ENCODE measurements at regions not wholly inside any gene's neighbourhood (a gene's known extent, or its start where the extent isn't known, plus 50 kb on each side); places are given as distances from the start of the nearest gene placed in this dataset.

DNA sequence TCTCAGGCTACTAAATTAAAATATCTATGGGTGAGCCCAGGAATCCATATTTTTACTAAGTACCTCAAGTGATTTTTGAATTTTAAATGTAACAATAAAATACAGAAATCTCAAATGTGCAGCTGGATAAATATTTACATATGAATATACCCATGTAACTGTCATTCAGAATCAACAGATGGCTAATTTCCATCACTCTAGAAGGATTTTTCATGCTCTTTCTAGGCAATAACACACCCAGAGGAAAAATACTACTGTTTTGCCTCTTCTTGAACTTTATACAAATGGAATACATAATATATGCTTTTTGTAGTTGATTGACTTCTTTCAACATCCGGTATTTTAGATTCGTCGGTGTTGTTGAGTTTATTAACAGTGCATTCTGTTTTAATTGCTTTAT, 601.3 kb upstream of the NECTIN3 start:
- H3K4me3 ChIP-seq (ENCODE audit: low read length): no peak overlapping the region
- H3K27me3 ChIP-seq (ENCODE audit: insufficient read depth, low read length): no peaks in the 10 kb centered on the region
- no peaks in the 10 kb centered on the region for H3K9me3 ChIP-seq (ENCODE audit: low read depth, low read length)
- H3K4me1 ChIP-seq (ENCODE audit: insufficient read depth, low read length): no peaks in the 10 kb centered on the region

DNA sequence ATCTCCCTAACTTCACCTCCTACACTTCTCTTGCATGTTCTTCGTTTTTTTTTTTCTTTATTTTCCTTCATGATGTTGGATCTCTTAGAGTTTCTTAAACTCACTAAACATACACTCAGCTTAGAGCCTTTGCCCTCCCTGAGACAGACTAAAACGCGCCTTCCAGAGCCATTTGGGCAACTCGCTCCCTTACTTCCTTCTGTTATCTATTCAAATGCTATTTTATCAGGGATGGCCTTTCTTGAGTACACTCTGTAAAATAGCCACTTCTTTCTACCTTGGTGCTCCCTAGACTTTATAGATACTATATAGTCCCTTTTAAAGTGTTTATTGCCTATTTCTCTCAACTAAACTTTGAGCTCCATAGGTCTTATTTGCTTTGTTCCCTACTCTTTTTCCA, 598.2 kb upstream of the NECTIN3 start:
- Histone ChIP-seq H3K4me1 (ENCODE audit: insufficient read depth, low read length) (no peaks in the 10 kb centered on the region), H3K27me3 (ENCODE audit: insufficient read depth, low read length) (no peaks in the 10 kb centered on the region), H3K4me3 (ENCODE audit: low read length) (no peak overlapping the region), H3K9me3 (ENCODE audit: low read depth, low read length) (no peaks in the 10 kb centered on the region)

DNA sequence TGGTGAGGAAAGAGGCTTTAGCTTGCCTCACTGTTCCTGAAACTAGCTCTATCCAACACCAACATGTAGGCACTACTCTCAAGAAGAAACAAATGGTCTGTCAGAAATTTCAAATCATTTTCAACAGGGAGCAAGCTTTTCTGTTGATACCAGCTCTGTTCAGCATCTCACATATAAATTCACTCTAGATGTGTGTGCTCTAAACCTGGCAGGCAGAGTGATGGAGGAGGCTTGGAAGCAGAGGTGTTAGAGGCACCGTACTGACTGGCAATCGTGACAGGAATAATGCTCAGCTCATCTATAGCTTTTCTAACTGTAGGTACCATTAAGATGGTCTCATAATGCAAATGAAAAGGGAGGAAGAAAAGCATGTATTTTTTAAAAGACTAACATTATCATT, 597.2 kb upstream of the NECTIN3 start:
- no peak overlapping the region for H3K4me3 ChIP-seq (ENCODE audit: low read length)
- no peaks in the 10 kb centered on the region for H3K4me1 ChIP-seq (ENCODE audit: insufficient read depth, low read length)
- no peaks in the 10 kb centered on the region for H3K9me3 ChIP-seq (ENCODE audit: low read depth, low read length)
- no peaks in the 10 kb centered on the region for H3K27me3 ChIP-seq (ENCODE audit: insufficient read depth, low read length)

DNA sequence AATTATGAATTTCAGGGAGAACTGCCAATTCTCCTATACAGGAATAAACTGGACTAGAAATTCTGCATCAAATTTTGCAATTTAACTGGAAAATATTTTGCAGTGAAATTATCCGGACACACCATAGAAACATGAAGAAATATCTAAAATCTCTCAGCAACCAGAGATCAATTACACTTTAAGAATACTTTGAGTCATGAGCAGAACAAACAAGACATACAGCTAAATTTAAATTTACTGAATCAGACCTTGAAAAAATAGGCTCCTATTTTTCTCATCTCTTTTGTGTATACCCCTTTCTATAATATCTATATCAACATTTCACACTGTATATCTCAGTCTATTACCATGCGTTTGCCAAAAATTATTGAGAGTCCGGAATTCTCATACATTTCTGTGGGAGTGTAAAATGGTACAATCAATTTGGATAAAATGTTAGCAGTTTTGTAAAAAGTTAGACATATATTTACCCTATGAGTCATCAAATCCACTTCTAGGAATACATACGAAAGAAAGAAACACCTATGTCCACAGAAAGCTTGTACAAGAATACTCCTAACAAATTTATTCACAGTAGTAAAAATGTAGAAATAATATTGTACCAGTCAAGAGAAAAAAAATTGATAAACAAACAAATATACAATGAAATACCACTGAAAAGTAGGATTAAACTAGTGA, 593.1 kb upstream of the NECTIN3 start:
- H3K27me3 ChIP-seq (ENCODE audit: insufficient read depth, low read length): no peaks in the 10 kb centered on the region

DNA sequence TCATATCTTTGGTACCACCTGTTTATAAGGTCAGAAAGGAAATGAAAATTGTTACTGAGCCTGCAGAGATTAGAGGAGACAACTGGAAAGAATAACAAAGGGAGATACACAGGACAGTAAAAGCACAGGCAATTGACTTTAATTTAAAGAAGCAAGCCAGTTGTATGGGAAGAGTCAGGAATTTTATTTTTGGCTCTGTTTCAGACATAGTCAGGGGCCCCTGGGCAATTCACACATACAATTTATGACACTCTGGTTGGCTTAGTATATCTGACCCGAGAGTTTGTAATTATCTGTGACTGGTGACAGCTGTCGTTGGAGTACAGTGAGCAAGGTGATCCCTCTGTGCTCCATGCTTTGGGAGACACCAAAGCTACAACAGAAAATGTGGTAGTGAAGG, 591.9 kb upstream of the NECTIN3 start:
- H3K4me1 ChIP-seq (ENCODE audit: insufficient read depth, low read length): no peaks in the 10 kb centered on the region
- H3K27me3 ChIP-seq (ENCODE audit: insufficient read depth, low read length): no peaks in the 10 kb centered on the region
- no peak overlapping the region for H3K4me3 ChIP-seq (ENCODE audit: low read length)
- peaks cover 20% of the 10 kb centered on the region for H3K9me3 ChIP-seq (ENCODE audit: low read depth, low read length)

More for the DNA sequence above, 593.1 kb upstream of the NECTIN3 start:
- no peak overlapping the region for H3K4me3 ChIP-seq (ENCODE audit: low read length)
- H3K4me1 ChIP-seq (ENCODE audit: insufficient read depth, low read length): no peaks in the 10 kb centered on the region
- peaks cover 12% of the 10 kb centered on the region for H3K9me3 ChIP-seq (ENCODE audit: low read depth, low read length)

DNA sequence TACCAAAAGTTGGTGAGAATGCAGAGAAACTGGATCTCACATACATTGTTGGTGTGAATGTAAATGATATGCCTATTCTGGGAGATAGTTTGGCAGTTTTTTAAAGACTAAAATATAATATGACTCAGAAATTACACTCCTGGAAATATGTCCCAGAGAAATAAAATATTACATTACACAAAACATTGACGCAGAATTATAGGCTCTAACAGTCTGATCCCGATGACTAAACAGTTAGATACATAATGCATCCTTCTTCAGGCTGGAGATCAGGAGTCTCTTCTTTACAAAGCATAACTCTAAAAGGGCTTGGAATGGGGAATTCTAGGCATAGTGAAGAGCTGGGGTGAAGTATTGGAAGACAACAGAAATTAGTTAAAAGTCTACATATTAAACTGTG, 586.2 kb upstream of the NECTIN3 start:
- no peaks in the 10 kb centered on the region for H3K4me1 ChIP-seq (ENCODE audit: insufficient read depth, low read length)
- H3K27me3 ChIP-seq (ENCODE audit: insufficient read depth, low read length): no peaks in the 10 kb centered on the region
- peaks cover 39% of the 10 kb centered on the region for H3K9me3 ChIP-seq (ENCODE audit: low read depth, low read length)
- no peak overlapping the region for H3K4me3 ChIP-seq (ENCODE audit: low read length)

DNA sequence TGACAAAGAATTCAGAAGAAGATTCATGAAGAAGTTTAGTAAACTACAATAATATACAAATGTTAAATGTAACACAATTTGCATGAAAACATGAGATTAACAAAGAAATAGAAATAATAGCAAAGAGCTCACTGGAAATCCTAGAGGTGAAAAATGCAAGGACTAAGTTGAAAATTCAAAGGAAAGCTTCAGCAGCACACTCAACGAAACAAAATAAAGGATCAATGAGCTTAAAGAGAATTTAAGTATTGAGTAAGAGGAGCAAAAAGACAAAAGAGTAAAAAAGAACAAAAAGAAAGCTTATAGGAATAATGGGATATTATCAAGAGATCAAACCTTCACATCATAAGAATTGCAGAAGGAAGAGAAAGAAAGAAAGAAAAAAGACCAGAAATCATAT, 583.8 kb upstream of the NECTIN3 start:
- Histone ChIP-seq H3K9me3 (ENCODE audit: low read depth, low read length) (peaks cover 33% of the 10 kb centered on the region), H3K4me1 (ENCODE audit: insufficient read depth, low read length) (no peaks in the 10 kb centered on the region), H3K27me3 (ENCODE audit: insufficient read depth, low read length) (no peaks in the 10 kb centered on the region), H3K4me3 (ENCODE audit: low read length) (no peak overlapping the region)

DNA sequence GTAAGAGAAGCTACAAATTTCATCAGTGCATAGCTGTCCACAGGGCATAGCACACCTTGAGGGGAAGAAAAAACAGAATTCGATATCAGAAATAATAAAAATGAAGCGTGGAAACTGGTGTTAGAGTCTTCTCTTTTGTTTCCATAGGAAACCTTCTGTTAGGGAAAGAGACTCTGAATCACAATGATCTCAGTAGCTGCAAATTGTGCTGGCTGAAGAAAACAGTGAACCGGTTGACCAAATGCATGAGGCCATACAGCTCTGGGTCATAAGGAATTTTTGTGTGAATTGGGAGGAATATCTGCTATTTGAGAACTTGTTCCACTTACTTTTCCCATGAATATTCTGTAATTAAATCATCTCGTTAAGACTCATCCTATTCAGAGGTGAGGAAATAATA, 580.2 kb upstream of the NECTIN3 start:
- H3K4me1 ChIP-seq (ENCODE audit: insufficient read depth, low read length): no peaks in the 10 kb centered on the region

DNA sequence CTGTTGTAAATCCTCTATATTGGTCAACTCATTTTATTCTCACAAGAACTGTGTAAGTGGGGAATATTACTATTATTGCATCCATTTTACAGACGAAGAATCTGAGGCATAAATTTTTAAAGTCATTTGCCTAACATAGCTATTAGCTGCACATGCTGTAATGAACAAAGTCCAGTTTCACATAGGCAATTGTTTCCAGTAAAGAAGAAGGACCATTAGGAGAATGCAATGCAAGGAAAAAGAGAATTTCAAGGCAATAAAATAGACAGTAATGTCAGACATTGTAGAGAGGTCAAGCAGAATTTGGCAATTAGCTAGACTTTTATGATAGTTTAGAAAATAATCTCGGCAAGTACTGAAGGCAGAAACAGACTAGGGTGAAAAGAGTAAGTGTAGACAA, 578.7 kb upstream of the NECTIN3 start:
- peaks cover 7% of the 10 kb centered on the region for H3K9me3 ChIP-seq (ENCODE audit: low read depth, low read length)
- no peaks in the 10 kb centered on the region for H3K4me1 ChIP-seq (ENCODE audit: insufficient read depth, low read length)
- no peaks in the 10 kb centered on the region for H3K27me3 ChIP-seq (ENCODE audit: insufficient read depth, low read length)
- no peak overlapping the region for H3K4me3 ChIP-seq (ENCODE audit: low read length)

More for the DNA sequence above, 580.2 kb upstream of the NECTIN3 start:
- Histone ChIP-seq H3K9me3 (ENCODE audit: low read depth, low read length) (peaks cover 12% of the 10 kb centered on the region), H3K27me3 (ENCODE audit: insufficient read depth, low read length) (no peaks in the 10 kb centered on the region), H3K4me3 (ENCODE audit: low read length) (no peak overlapping the region)

DNA sequence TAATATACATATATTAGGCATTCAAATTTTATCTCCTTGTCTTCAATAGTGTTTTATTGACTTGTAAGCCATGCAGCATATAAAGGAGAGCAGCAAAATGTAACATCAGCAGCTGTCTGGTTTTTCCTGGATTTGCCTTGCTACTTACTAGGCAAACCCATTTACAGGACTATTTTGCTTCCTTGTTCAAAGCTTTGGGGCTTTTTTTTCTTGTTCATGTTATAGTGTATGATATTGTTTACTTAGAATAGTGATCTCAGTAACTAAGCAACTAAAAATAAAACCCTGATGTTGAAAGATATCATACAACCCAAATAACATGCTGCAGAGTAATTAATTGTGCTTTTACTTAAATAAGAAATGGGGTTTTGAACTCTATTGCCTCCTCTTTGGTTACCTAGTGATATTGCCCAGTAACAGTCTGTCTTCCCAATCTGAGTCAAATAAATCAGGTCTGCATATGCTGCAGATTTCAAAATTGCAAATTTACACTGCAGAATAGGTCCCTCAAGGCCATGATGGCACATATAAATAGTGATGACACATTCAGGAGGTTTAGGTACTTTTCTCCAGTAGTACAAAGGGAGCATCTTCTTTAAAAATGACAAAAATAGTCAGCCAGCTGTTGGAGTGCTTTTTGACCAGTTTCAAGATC, 578.1 kb upstream of the NECTIN3 start:
- no peaks in the 10 kb centered on the region for H3K4me1 ChIP-seq (ENCODE audit: insufficient read depth, low read length)
- no peaks in the 10 kb centered on the region for H3K27me3 ChIP-seq (ENCODE audit: insufficient read depth, low read length)
- H3K4me3 ChIP-seq (ENCODE audit: low read length): no peak overlapping the region

DNA sequence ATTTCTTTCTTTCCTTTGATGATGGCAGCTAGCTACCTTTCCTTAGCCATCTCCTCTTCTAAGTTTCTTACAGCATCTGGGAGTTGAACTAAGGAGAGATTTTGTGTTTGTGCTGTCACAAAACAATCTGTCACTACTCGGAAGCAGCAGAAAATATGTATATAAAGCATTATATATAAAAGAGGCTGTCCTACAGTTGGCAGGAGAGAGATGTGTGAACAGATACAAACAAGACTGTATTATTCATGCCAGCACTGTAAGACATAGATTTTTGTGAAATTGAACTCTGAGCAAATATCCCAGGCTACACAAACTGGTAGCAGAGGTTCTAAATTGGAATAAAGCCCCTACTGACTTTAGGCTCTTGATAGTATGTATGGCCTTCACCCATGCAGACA, 577.5 kb upstream of the NECTIN3 start:
- no peak overlapping the region for H3K4me3 ChIP-seq (ENCODE audit: low read length)
- H3K4me1 ChIP-seq (ENCODE audit: insufficient read depth, low read length): no peaks in the 10 kb centered on the region
- no peaks in the 10 kb centered on the region for H3K27me3 ChIP-seq (ENCODE audit: insufficient read depth, low read length)
- H3K9me3 ChIP-seq (ENCODE audit: low read depth, low read length): no peaks in the 10 kb centered on the region

More for the DNA sequence above, 578.1 kb upstream of the NECTIN3 start:
- peaks cover under 1% of the 10 kb centered on the region for H3K9me3 ChIP-seq (ENCODE audit: low read depth, low read length)

DNA sequence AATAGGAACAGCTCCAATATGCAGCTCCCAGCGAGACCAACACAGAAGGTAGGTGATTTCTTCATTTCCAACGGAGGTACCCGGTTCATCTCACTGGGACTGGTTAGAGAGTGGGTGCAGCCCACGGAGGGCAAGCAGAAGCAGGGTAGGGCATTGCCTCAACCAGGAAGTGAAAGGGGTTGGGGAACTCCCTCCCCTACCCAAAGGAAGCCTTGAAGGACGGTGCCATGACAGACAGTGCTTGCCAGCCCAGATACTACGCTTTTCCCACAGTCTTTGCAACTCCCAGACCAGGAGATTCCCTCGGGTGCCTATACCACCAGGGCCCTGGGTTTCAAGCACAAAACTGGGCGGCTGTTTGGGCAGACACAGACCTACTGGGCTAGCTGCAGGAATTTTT, 576.9 kb upstream of the NECTIN3 start:
- H3K27me3 ChIP-seq (ENCODE audit: insufficient read depth, low read length): no peaks in the 10 kb centered on the region
- H3K4me1 ChIP-seq (ENCODE audit: insufficient read depth, low read length): no peaks in the 10 kb centered on the region
- no peak overlapping the region for H3K4me3 ChIP-seq (ENCODE audit: low read length)
- no peaks in the 10 kb centered on the region for H3K9me3 ChIP-seq (ENCODE audit: low read depth, low read length)

DNA sequence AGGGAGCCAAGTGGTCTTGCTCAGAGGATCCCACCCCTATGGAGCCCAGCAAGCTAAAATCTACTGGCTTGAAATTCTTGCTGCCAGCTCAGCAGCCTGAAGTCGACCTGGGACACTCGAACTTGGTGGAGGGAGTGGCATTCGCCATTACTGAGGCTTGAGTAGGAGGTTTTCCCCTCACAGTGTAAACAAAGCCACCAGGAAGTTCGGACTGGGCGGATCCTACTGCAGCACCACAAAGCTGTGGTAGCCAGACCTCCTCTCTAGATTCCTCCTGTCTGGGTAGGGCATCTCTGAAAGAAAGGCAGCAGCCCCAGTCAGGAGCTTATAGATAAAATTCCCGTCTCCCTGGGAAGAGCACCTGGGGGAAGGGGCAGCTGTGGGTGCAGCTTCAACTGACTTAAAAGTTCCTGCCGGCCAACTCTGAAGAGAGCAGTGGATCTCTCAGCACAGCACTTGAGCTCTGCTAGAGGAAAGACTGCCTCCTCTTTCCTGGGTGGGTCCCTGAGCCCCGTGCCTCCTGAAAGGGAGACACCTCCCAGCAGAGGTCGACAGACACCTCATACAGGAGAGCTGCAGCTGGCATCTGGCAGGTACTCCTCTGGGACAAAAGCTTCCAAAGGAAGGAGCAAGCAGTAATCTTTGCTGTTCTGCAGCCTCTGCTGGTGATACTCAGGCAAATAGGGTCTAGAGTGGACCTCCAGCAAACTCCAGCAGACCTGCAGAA, 576.3 kb upstream of the NECTIN3 start:
- Histone ChIP-seq H3K4me1 (ENCODE audit: insufficient read depth, low read length) (no peaks in the 10 kb centered on the region), H3K9me3 (ENCODE audit: low read depth, low read length) (no peaks in the 10 kb centered on the region), H3K27me3 (ENCODE audit: insufficient read depth, low read length) (no peaks in the 10 kb centered on the region), H3K4me3 (ENCODE audit: low read length) (no peak overlapping the region)

DNA sequence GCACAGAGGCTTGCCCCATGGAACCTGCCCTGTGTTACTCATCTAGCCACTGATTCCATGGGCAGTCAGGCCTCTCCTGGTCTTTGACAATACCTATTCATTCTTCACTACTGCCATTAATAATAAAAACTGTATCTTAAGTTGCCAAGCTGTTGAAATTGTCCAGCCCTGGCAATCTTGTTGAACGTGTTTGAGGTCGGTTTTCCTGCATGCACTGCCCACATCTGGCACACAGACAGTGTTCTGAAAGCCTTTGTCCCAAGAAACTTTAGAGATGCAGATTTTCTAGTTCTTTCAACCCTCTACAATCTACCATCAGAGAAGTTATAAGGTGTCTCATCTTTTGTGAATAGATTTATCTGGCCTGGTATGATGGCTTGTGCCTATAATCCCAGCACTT, 567.2 kb upstream of the NECTIN3 start:
- no peaks in the 10 kb centered on the region for H3K27me3 ChIP-seq (ENCODE audit: insufficient read depth, low read length)
- no peaks in the 10 kb centered on the region for H3K9me3 ChIP-seq (ENCODE audit: low read depth, low read length)
- no peak overlapping the region for H3K4me3 ChIP-seq (ENCODE audit: low read length)
- no peaks in the 10 kb centered on the region for H3K4me1 ChIP-seq (ENCODE audit: insufficient read depth, low read length)

DNA sequence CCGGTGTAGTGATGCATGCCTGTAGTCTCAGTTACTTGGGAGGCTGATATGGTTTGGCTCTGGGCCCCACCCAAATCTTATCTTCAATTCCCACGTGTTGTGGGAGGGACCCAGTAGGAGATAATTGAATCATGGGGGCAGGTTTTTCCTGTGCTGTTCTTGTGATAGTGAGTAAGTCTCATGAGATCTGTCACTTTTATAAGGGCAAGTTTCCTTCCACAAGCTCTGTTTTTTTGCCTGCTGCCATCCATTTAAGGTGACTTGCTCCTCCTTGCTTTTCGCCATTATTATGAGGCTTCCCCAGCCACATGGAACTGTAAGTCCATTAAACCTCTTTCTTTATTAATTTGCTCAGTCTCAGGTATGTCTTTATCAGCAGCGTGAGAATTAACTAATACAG, 566.7 kb upstream of the NECTIN3 start:
- Histone ChIP-seq H3K4me1 (ENCODE audit: insufficient read depth, low read length) (no peaks in the 10 kb centered on the region), H3K9me3 (ENCODE audit: low read depth, low read length) (no peaks in the 10 kb centered on the region), H3K27me3 (ENCODE audit: insufficient read depth, low read length) (no peaks in the 10 kb centered on the region)

More for the DNA sequence above, 566.7 kb upstream of the NECTIN3 start:
- no peak overlapping the region for H3K4me3 ChIP-seq (ENCODE audit: low read length)

All from mononuclear cell (primary cell).